GM13976 (cell line): ENCODE measurements at regions not wholly inside any gene's neighbourhood (a gene's known extent, or its start where the extent isn't known, plus 50 kb on each side); places are given as distances from the start of the nearest gene placed in this dataset.

ENCODE experiments used
- DNase-seq: peaks from one replicate; pipeline ENCODE4 v3.0.0; 2012; ENCODE audit warnings: low spot score
- CTCF ChIP-seq: IDR thresholded peaks from 2 replicates; pipeline ENCODE4 v1.5.1; 2012; ENCODE audit warnings: borderline replicate concordance, mild to moderate bottlenecking; ENCODE audit not compliant: insufficient read depth; ENCODE audit errors: extremely low read depth, missing control alignments, control extremely low read depth
- in situ Hi-C: fragments of 300-500 bp; cut with MboI; formaldehyde crosslinking; loops from one replicate; pipeline ENCODE4 v1.12.0; 2022; ENCODE audit warnings: low sequenced_read_pairs, mixed read lengths, inconsistent platforms; ENCODE audit not compliant: unreplicated experiment

DNA sequence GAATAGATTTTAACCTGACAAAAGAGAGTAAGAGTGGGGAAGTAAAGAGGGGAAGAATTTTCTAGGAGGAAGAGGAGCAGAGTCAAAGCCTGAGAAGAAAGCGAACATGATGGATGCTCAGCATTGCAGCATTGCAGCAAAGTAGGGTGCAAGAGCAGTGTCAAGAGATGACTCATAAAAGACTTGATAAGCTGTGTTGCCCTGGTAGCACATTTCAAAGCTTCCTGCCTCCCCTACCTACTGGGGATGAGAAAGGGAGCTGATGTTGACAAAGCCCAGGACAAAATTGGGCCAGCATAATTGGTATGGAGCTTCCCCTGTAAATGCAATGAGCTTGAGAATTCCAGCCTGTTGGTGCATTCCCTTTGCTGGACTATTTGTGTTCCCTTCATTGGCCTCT, 121.6 kb upstream of the ST8SIA2 start:
- no peak for TF ChIP-seq CTCF
- in situ Hi-C loops = no loop called here

DNA sequence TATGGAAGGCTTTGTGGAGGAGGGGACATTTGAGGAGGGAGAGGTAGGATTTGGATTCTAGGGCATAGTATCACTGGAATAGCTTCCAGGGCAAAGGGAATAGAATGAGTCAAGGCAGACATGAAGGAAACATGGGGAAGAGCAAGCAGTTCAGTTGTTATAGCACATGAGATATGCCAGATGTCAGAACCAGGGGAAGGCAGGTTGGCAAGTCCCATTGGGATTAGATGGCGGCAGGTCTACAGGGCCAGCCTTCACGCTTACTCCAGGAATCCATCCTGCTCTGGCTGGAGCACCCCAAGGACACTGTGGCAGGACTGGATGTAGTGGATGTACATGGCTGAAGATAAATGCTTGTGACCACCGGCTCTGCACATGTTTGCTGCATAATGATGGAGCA, 120.4 kb upstream of the ST8SIA2 start:
- in situ Hi-C loops = no loop called here

More for the DNA sequence above, 121.6 kb upstream of the ST8SIA2 start:
- DNase-seq = no peak

DNA sequence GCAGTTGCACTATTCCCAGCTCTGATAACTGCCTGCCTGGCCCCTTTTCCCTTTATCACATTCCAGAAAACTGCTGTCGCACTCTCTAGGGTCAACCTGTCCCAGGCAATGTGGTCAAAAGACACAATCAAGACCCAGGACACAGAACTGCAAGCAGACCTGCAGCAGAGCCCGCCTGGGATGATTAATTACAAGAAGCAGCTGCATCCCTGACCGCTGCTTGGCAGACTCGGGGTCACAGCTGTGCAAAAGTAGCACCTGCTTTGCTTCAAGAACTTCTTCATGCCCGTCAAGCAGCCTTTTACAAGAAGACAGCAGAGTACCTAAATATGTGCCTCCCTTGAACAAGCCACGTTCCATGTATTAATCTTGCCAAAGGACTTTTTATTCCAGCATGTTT, 120.0 kb upstream of the ST8SIA2 start:
- TF ChIP-seq CTCF = no peak
- in situ Hi-C loops = no loop called here
- DNase-seq = no peak

More for the DNA sequence above, 120.4 kb upstream of the ST8SIA2 start:
- TF ChIP-seq CTCF = no peak
- DNase-seq = no peak

DNA sequence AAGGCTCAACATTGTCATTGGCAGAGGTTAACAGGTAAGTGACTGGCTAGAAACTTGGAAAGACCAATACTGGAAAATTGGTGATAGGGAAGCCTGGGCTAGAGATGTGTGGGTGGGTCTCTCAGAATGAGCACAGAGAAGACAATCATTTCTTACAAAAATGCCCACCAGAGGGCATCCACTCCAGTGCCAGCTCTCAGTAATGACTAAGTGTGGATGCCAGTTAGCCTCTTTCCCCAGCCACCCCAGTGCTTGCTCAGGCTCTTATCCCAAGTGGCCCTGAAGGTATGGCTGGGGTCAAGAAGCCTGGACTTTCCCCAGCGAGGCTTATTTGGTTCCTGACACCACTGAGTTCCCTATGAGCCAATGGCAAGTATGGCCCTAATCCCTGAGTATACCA, 115.9 kb upstream of the ST8SIA2 start:
- in situ Hi-C loops = loop anchor here (25.0 kb wide), 1 partner anchor 165 kb away; no protein-coding TSS in a partner anchor
- DNase-seq = peak; percentile 13
- TF ChIP-seq CTCF = peak; percentile 11

DNA sequence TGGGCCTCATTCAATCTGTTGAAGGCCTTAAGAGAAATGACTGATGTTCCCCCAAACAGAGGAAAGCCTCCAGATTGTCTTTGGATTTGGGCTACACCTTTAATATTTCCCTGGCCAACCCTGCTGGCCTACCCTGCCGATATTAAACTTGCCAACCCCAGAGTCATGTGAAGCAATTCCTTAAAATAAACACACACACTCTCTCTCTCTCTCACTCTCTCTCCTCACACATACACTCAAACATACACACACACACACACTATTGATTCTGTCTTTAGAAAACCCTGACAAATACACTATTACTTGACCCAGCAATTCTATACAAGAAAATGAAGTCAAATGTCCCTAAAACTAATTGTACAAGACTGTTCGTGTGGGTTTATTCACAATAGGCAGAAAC, 109.9 kb upstream of the ST8SIA2 start:
- no peak for DNase-seq
- in situ Hi-C loops = loop anchor here (25.0 kb wide), 1 partner anchor 172 kb away; no protein-coding TSS in a partner anchor
- no peak for TF ChIP-seq CTCF

DNA sequence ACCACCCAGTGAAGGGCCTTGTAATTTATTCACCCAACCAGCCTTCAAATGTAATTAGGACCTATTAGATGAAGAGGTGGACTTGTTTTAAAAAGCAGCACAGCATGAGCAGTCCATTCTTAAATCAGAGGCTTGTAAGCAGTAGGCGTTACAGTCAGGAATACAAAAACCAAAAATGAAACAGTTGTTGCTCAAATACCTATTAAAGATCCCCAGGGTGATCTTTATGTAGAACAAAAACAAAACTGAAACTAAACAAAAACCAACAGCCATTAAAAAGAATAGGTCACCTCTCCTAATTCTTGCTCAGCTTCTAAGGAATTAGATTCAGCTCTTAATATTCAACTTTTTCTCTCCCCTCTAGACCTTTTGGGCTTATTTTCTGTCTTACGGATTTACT, 104.9 kb upstream of the ST8SIA2 start:
- peak; percentile 16 for DNase-seq
- no peak for TF ChIP-seq CTCF
- in situ Hi-C loops = loop anchor here (25.0 kb wide), 1 partner anchor 176 kb away; no protein-coding TSS in a partner anchor

- TF ChIP-seq CTCF = no peak
- in situ Hi-C loops = loop anchor here (25.0 kb wide), 1 partner anchor 177 kb away; no protein-coding TSS in a partner anchor
- no peak for DNase-seq
Observed at GRCh38 chr15:92289733-92290132, 103.9 kb upstream of the ST8SIA2 start.
